Transverse colon (tissue), 4 donors: ENCODE measurements at regions not wholly inside any gene's neighbourhood (a gene's known extent, or its start where the extent isn't known, plus 50 kb on each side); places are given as distances from the start of the nearest gene placed in this dataset.

Experiments used
- CTCF ChIP-seq, 5 experiments: fragments of 200-600 bp in 3 of 5; fragments of 450-650 bp in 2 of 5; sonication (generic) in 3 of 5; IDR thresholded peaks; 1 replicate in 2 of 5; 2 replicates in 3 of 5; pipeline ENCODE4 v1.5.1; 2016 to 2017; ENCODE audit warnings: antibody characterized with exemption in 5 of 5, inconsistent platforms in 3 of 5, mild to moderate bottlenecking in 2 of 5, moderate library complexity in 1 of 5
- EP300 ChIP-seq: sonication (generic); formaldehyde crosslinking; IDR thresholded peaks from one replicate; pipeline ENCODE4 v1.6.1; 2017; ENCODE audit warnings: antibody characterized with exemption, low read depth
- POLR2AphosphoS5 ChIP-seq, 3 donors: sonication (generic); formaldehyde crosslinking; IDR thresholded peaks; one replicate each; pipeline ENCODE4 v1.6.1; 2016; ENCODE audit warnings: antibody characterized with exemption in 3 of 3

- TF ChIP-seq EP300 (no peak), CTCF (IDR thresholded peaks at IDR 0.05) (no peak), POLR2AphosphoS5 (IDR thresholded peaks at IDR 0.05) (no peak)
Measured at GRCh38 chr4:149265645-149266044, 550.0 kb downstream of the IQCM start.
